ENCODE measurements at regions not wholly inside any gene's neighbourhood (a gene's known extent, or its start where the extent isn't known, plus 50 kb on each side); places are given as distances from the start of the nearest gene placed in this dataset.
A peak's percentile ranks its signal among the peaks of the same experiment; 100 is the strongest.

- DNase-seq (ENCODE audit: low spot score) = peak; percentile 70
- H3K27ac ChIP-seq (ENCODE audit: poor library complexity, severe bottlenecking) = peak overlapping the region; percentile 93
- no peaks in the 10 kb centered on the region for H3K9me3 ChIP-seq (ENCODE audit: severe bottlenecking)
- no peaks in the 10 kb centered on the region for H3K27me3 ChIP-seq (ENCODE audit: insufficient read depth, poor library complexity, severe bottlenecking)
- no peaks in the 10 kb centered on the region for H3K36me3 ChIP-seq (ENCODE audit: low read depth)
- H3K4me1 ChIP-seq (ENCODE audit: insufficient read depth, poor library complexity, severe bottlenecking) = peaks cover 48% of the 10 kb centered on the region
- no peak overlapping the region for H3K4me3 ChIP-seq (ENCODE audit: severe bottlenecking)
- peak; percentile 83 for ATAC-seq (ENCODE audit: low read depth)
- no peak for TF ChIP-seq CTCF (IDR thresholded peaks at IDR 0.05; ENCODE audit: poor library complexity, severe bottlenecking)
These were observed 66.6 kb upstream of the PELI1 start for GRCh38 chr2:64210816-64211215.

GRCh38 chr2:64211276-64211921 lies 67.2 kb upstream of the PELI1 start:
- Histone ChIP-seq H3K27ac (ENCODE audit: poor library complexity, severe bottlenecking) (peak overlapping the region; percentile 93), H3K27me3 (ENCODE audit: insufficient read depth, poor library complexity, severe bottlenecking) (no peaks in the 10 kb centered on the region), H3K9me3 (ENCODE audit: severe bottlenecking) (no peaks in the 10 kb centered on the region), H3K36me3 (ENCODE audit: low read depth) (no peaks in the 10 kb centered on the region), H3K4me3 (ENCODE audit: severe bottlenecking) (no peak overlapping the region), H3K4me1 (ENCODE audit: insufficient read depth, poor library complexity, severe bottlenecking) (peaks cover 48% of the 10 kb centered on the region)
- DNase-seq (ENCODE audit: low spot score) (no peak), ATAC-seq (ENCODE audit: low read depth) (peak; percentile 1; the same call in 1 of the 3 replicates)
- no peak for TF ChIP-seq CTCF (IDR thresholded peaks at IDR 0.05; ENCODE audit: poor library complexity, severe bottlenecking)

GRCh38 chr2:64212346-64212745 lies 68.1 kb upstream of the PELI1 start:
- TF ChIP-seq CTCF (IDR thresholded peaks at IDR 0.05; ENCODE audit: poor library complexity, severe bottlenecking) = no peak
- H3K27me3 ChIP-seq (ENCODE audit: insufficient read depth, poor library complexity, severe bottlenecking) = no peaks in the 10 kb centered on the region
- H3K4me1 ChIP-seq (ENCODE audit: insufficient read depth, poor library complexity, severe bottlenecking) = peaks cover 48% of the 10 kb centered on the region
- no peak overlapping the region for H3K4me3 ChIP-seq (ENCODE audit: severe bottlenecking)
- H3K27ac ChIP-seq (ENCODE audit: poor library complexity, severe bottlenecking) = peak overlapping the region; percentile 93
- no peaks in the 10 kb centered on the region for H3K36me3 ChIP-seq (ENCODE audit: low read depth)
- ATAC-seq (ENCODE audit: low read depth) (peak; percentile 41; the same call in 1 of the 3 replicates), DNase-seq (ENCODE audit: low spot score) (no peak)
- H3K9me3 ChIP-seq (ENCODE audit: severe bottlenecking) = no peaks in the 10 kb centered on the region

- Histone ChIP-seq H3K27ac (ENCODE audit: poor library complexity, severe bottlenecking) (peak overlapping the region; percentile 93), H3K27me3 (ENCODE audit: insufficient read depth, poor library complexity, severe bottlenecking) (no peaks in the 10 kb centered on the region), H3K9me3 (ENCODE audit: severe bottlenecking) (no peaks in the 10 kb centered on the region), H3K36me3 (ENCODE audit: low read depth) (no peaks in the 10 kb centered on the region), H3K4me3 (ENCODE audit: severe bottlenecking) (no peak overlapping the region), H3K4me1 (ENCODE audit: insufficient read depth, poor library complexity, severe bottlenecking) (peaks cover 48% of the 10 kb centered on the region)
- DNase-seq (ENCODE audit: low spot score) (no peak), ATAC-seq (ENCODE audit: low read depth) (peak; percentile 45; the same call in 2 of the 3 replicates)
- TF ChIP-seq CTCF (IDR thresholded peaks at IDR 0.05; ENCODE audit: poor library complexity, severe bottlenecking) = no peak
These were observed 68.6 kb upstream of the PELI1 start for GRCh38 chr2:64212801-64213321.
